SJCRH30 (cell line): ENCODE measurements at regions not wholly inside any gene's neighbourhood (a gene's known extent, or its start where the extent isn't known, plus 50 kb on each side); places are given as distances from the start of the nearest gene placed in this dataset.
"Not testable (repeated sequence)": the region's sequence is repeated elsewhere in the genome, so short reads cannot be mapped to it uniquely, and the experiment has no call there.

Experiments
- DNase-seq, 2 experiments: peaks; one replicate each; pipeline ENCODE4 v3.0.0-alpha.2; 2015 to 2020
- H3K27ac ChIP-seq: fragments of 250-450 bp; sonication (Bioruptor Pico); 2 replicates; pipeline ENCODE4 v1.5.1; 2020; ENCODE audit warnings: mild to moderate bottlenecking, moderate library complexity
- H3K27me3 ChIP-seq: fragments of 250-450 bp; sonication (Bioruptor Pico); 2 replicates; pipeline ENCODE4 v1.5.1; 2020; ENCODE audit warnings: mild to moderate bottlenecking, moderate library complexity
- H3K36me3 ChIP-seq: fragments of 250-450 bp; sonication (Bioruptor Pico); 2 replicates; pipeline ENCODE4 v1.5.1; 2020; ENCODE audit warnings: mild to moderate bottlenecking, moderate library complexity
- H3K4me1 ChIP-seq: fragments of 250-450 bp; sonication (Bioruptor Pico); 2 replicates; pipeline ENCODE4 v1.5.1; 2020; ENCODE audit warnings: mild to moderate bottlenecking, moderate library complexity
- H3K4me3 ChIP-seq: fragments of 250-450 bp; sonication (Bioruptor Pico); 2 replicates; pipeline ENCODE4 v1.5.1; 2020; ENCODE audit warnings: mild to moderate bottlenecking, moderate library complexity
- H3K9me3 ChIP-seq: fragments of 250-450 bp; sonication (Bioruptor Pico); replicated peaks from 2 replicates; pipeline ENCODE4 v1.5.1; 2020; ENCODE audit warnings: mild to moderate bottlenecking, moderate library complexity

DNA sequence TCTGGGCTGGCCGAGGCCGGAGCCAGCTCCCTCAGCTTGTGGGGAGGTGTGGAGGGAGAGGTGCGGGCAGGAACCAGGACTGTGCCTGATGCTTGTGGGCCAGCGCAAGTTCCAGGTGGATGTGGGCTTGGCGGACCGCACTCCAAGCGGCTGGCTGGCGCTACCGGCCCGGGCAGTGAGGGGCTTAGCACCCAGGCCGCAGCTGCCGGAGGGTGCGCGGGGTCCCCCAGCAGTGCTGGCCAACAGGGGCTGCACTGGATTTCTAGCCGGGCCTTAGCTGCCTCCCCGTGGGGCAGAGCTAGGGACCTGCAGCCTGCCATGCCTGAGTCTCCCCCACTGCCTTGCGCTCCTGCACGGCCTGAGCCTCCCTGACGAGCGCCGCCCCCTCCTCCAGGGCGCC, 242.8 kb downstream of the CCSER2 start:
- H3K4me1 ChIP-seq, result no peaks in the 10 kb centered on the region
- H3K4me3 ChIP-seq, result no peak overlapping the region
- H3K27ac ChIP-seq, result no peak overlapping the region
- H3K27me3 ChIP-seq, result no peaks in the 10 kb centered on the region
- no peaks in the 10 kb centered on the region for H3K36me3 ChIP-seq
- H3K9me3 ChIP-seq, result no peaks in the 10 kb centered on the region
- no peak for DNase-seq

DNA sequence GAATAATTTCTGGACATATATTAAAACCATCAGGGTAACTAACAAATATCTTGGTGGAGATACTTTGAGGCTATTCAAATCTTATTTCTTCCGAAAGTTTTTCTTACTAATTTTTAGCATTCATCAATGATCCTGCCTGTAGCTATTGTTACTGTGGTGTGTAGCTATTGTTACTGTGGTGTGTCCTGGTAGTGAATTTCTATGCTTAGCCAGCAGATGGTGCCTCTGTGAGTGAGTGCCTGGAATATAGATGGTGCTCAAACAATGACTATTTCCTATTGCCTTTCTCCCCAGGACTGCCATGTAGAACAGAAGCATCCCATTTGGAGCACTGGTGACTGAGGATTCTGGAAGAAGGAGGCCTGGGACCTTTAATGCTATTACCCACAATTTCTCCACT, 245.7 kb downstream of the CCSER2 start:
- Histone ChIP-seq H3K27me3 (no peaks in the 10 kb centered on the region), H3K4me1 (no peaks in the 10 kb centered on the region), H3K4me3 (no peak overlapping the region), H3K36me3 (no peaks in the 10 kb centered on the region), H3K27ac (no peak overlapping the region), H3K9me3 (no peaks in the 10 kb centered on the region)
- no peak for DNase-seq

DNA sequence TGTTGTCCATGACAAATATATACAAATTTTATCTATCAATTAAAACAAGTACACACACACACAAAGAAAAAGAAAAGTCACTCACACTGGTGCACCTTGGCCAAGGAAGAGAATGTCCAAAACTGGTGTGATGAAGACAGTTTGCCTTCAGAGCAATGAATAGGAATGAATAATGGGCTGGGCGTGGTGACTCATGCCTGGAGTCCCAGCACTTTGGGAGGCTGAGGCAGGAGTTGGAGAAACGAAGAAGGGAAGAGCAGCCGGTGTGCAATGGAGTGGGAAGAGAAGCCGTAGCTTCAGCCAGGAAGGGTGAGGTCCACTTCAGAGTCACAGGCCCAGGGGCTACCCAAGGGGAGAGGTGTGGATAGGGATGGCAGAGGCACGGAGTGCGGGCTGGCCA, 253.6 kb downstream of the CCSER2 start:
- H3K36me3 ChIP-seq, result no peaks in the 10 kb centered on the region

DNA sequence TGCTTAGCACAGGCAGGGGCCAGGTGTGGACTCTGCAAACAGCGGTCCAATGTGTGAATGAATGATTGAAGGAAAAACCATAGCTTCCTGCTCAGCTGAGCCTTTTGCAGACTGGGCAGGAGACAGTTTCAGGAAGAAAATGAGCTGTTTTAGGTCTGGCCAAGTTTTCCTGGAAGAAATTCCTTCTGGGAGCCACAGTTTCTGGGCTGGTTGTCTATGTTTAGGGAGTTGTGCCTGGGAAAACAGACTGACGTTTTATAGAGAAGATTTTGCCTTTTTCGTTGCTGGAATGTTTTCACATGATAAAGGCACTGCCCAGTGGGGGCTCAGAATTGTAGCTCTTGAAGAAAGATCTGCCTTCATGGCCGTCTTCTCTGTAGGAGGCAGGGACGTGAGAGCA, 255.1 kb downstream of the CCSER2 start:
- Histone ChIP-seq H3K36me3 (no peaks in the 10 kb centered on the region), H3K4me1 (no peaks in the 10 kb centered on the region), H3K9me3 (no peaks in the 10 kb centered on the region), H3K27ac (no peak overlapping the region), H3K4me3 (no peak overlapping the region), H3K27me3 (no peaks in the 10 kb centered on the region)
- no peak for DNase-seq

More for the DNA sequence above, 253.6 kb downstream of the CCSER2 start:
- H3K4me1 ChIP-seq, result no peaks in the 10 kb centered on the region
- H3K9me3 ChIP-seq, result no peaks in the 10 kb centered on the region
- DNase-seq, result no peak
- H3K27ac ChIP-seq, result no peak overlapping the region
- no peaks in the 10 kb centered on the region for H3K27me3 ChIP-seq
- H3K4me3 ChIP-seq, result no peak overlapping the region

DNA sequence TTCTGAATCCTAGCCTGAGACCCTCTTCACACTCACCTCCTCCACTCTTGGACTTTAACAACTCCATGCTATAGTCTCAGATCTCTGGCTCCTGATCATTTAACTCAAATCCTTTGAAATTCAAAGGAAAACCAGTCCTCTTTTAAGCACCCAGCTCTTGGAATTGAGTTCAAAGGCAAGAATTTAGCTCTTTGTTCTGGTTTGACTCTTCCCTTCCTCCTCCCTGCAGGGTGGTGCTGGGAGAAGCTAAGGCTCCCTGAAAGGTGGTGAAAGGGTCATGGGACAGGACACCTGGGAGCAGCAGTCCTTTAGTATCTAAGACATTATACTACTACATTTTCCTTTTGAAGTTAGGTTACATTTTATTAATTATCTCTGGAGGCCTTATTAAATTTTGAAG, 259.4 kb downstream of the CCSER2 start:
- Histone ChIP-seq H3K36me3 (no peaks in the 10 kb centered on the region), H3K27me3 (no peaks in the 10 kb centered on the region), H3K27ac (no peak overlapping the region), H3K9me3 (no peaks in the 10 kb centered on the region), H3K4me3 (no peak overlapping the region), H3K4me1 (no peaks in the 10 kb centered on the region)
- DNase-seq, result no peak

DNA sequence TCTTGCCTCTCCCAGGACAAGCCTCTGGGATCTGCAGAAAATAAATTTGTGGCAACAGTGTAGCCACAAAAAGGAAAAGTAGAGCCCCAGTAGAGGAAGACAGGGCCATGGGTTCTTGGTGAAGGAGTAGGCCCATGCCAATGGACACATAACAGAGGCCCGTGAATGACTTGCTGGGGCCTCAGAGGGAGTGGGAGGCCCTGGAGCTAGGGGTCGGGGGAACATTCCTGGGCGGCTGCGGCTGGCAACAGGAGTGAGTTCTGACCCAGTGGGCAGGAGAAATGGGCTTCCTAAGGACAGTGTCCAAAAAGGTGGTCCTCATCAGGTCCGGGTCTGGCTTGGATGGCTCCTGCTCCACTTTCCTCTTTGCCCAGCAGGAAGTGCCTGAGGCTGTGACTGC, 260.0 kb downstream of the CCSER2 start:
- H3K4me3 ChIP-seq, result no peak overlapping the region
- H3K36me3 ChIP-seq, result no peaks in the 10 kb centered on the region
- H3K27ac ChIP-seq, result no peak overlapping the region
- no peak for DNase-seq
- no peaks in the 10 kb centered on the region for H3K27me3 ChIP-seq
- H3K4me1 ChIP-seq, result no peaks in the 10 kb centered on the region
- no peaks in the 10 kb centered on the region for H3K9me3 ChIP-seq

DNA sequence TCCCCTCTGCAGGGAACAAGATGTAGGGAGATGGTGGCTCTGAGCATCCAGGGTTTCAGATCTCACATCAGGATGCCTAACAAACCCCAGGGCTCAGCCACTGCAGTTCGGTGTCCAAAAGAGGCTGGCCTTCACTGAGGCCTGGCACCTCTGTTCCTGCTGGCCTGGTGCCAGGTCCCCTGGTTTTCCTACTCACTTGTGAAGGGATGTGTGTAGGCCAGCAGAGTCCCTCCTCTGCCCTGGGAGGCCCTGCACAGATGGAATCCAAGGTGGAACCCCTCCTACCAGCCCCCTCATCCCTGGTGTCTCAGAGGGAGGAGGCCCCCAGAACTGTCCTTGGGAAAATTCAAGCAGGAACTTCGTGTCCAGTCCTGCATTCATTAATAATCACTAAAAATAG, 260.6 kb downstream of the CCSER2 start:
- Histone ChIP-seq H3K4me1 (no peaks in the 10 kb centered on the region), H3K4me3 (no peak overlapping the region), H3K36me3 (no peaks in the 10 kb centered on the region), H3K27ac (no peak overlapping the region), H3K27me3 (no peaks in the 10 kb centered on the region), H3K9me3 (no peaks in the 10 kb centered on the region)
- DNase-seq, result no peak

DNA sequence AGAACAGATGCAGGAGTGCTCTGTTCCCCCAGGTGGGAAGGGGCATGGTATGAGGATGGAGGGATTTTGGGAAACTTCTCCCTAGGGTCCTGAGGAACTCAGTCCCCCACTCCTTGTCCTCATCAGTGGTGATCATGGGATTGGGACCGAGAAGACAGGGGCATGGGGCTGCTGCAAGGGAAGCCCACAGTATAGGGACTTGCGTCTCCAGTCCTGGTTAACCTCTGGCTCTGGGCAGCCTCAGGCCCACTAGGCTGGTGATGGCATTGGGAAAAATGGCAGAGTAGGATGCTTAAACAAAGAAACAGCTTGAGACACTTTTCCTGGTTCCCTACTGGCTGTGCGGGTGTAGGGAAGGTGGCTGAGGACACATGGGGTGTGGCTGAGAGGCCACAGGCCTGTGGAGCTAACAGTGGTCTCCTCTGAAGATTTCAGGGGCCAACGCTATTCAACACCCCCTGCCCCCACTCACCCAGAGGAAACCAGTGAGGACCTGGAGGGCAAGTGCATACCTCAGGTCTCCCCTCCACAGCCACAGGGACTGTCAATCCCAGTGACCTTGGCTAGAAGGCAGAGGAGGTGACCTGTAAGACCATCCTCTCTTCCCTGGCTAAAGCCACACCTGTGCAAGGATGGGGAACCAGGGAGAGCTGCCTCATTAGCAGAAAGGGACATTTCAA, 261.3 kb downstream of the CCSER2 start:
- DNase-seq, result no peak
- Histone ChIP-seq H3K27ac (no peak overlapping the region), H3K4me3 (no peak overlapping the region), H3K9me3 (no peaks in the 10 kb centered on the region), H3K27me3 (no peaks in the 10 kb centered on the region), H3K4me1 (no peaks in the 10 kb centered on the region), H3K36me3 (no peaks in the 10 kb centered on the region)

DNA sequence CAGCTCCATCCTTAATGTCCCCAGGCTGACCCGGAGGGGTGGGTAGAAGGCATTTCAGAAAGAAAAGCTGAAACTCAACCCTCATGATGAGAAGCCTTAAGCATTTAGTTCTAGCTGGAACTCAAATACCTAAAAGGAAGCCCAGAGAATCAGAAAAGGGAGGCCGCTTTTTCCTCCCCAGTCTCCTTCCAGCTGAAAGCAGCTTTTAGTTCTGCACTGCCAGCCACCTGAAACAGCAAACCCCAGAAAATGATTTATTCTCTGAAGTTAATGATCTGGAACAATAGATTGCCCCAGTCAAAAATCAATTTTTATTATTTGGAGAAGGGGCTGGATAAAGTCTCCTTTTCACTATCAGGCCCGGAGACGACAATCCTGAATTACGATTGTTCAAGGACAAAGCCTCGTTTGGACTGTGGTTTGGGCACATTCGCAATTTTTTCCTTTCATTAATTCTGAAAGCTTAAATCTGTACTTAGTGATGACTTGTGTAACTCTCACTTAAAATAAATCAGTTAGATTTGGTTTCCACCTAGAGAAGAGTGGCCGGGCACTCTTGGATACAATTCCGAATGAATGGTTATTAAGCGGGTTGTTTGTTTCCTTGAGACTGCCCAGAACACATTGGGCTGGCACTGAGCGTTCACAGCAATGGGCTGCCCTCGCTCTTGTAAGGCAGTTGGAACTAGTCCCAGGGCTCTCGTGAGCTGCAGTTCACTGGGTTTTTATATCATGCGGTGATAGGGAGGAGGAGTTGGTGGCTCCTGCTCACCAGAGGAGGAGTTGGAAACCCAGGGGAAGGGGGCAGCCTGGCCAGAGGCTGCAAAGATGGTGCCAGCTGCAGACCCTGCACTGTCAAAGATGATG, 262.2 kb downstream of the CCSER2 start:
- H3K27me3 ChIP-seq, result no peaks in the 10 kb centered on the region
- no peak for DNase-seq
- H3K9me3 ChIP-seq, result no peaks in the 10 kb centered on the region
- no peaks in the 10 kb centered on the region for H3K4me1 ChIP-seq
- no peak overlapping the region for H3K4me3 ChIP-seq
- H3K27ac ChIP-seq, result no peak overlapping the region
- H3K36me3 ChIP-seq, result no peaks in the 10 kb centered on the region

DNA sequence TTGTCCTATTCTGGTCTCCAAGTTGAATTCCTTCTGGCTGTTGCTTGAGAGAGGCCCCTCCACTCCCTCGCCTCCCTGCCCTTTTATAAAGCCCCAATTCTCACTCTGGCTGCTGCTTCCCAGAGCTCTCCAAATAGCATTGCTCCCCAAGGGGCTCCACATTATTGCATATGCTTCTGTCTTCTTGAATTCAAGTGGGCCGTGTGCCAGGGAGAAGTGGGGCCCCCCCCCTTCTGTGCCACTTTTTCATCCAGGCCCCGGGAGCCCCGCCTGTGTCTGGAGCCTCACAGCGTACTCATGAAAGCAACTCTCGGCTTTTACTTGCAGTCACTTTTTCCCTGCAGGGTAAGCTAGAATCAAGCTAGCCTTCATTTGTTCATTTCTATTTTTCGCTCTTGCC, 265.1 kb downstream of the CCSER2 start:
- H3K4me1 ChIP-seq, result no peaks in the 10 kb centered on the region
- no peaks in the 10 kb centered on the region for H3K36me3 ChIP-seq
- no peak overlapping the region for H3K27ac ChIP-seq
- DNase-seq, result no peak
- no peaks in the 10 kb centered on the region for H3K9me3 ChIP-seq
- H3K27me3 ChIP-seq, result no peaks in the 10 kb centered on the region
- no peak overlapping the region for H3K4me3 ChIP-seq

DNA sequence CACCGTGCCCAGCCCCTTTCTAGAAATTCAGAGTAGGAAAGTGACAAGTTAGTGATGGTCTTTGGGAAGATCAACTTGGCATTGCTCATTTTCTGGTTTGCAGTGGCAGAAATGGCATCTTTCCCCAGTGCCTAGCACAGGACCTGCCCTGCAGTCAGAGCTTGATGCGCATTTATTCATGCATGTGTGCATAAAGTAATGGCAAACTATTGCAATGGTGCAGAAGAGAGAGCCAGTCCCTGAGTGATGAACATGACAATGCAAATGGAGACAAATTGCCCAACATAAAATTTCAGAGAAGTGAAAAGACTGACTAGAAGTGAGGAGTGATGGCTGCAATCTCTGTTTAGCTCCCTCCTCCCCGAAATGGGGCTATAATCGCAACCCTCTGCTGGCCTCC, 268.2 kb downstream of the CCSER2 start:
- no peaks in the 10 kb centered on the region for H3K36me3 ChIP-seq
- no peaks in the 10 kb centered on the region for H3K9me3 ChIP-seq
- DNase-seq, result no peak
- H3K27ac ChIP-seq, result no peak overlapping the region
- no peak overlapping the region for H3K4me3 ChIP-seq
- H3K27me3 ChIP-seq, result no peaks in the 10 kb centered on the region
- H3K4me1 ChIP-seq, result no peaks in the 10 kb centered on the region

DNA sequence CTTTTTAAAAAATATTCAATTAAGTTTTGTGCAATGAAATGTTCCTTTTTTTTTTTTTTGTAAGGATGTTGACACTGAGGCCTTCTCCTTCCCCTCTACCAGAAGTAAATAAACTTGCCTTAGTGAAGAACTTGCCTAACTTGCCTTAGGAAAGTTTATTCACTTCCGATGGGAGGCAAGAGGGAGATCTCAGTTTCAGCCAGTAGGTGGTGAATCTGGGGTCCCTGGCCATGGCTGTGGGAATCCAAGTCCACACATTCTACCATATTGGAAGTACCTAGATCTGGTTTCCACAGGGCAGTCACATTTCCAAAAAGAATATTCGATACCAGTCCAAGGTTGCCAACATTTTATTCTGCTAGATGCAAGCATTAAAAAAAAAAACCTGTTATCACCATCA, 270.9 kb downstream of the CCSER2 start:
- no peaks in the 10 kb centered on the region for H3K36me3 ChIP-seq
- H3K4me3 ChIP-seq, result no peak overlapping the region
- no peak overlapping the region for H3K27ac ChIP-seq
- H3K27me3 ChIP-seq, result no peaks in the 10 kb centered on the region
- no peaks in the 10 kb centered on the region for H3K9me3 ChIP-seq
- no peaks in the 10 kb centered on the region for H3K4me1 ChIP-seq
- DNase-seq, result no peak

DNA sequence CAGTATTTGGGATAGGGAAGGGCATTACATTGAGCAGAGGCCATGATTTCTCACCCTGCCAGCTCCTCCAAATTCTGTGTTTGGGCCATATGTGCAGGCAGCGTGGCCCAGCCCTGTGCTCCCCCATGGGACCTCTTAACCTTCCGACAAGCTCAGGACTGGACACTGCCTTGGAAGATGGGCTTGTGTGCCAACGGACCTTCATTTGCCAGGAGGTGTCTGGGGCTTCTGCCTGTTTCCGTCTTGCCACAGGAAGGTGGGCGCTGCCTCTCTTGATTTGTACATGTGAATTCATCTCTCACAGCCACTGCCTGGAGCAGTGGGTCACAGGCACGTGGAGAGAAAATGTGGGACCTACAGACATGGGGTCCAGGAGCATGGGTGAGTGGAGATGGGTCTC, 272.6 kb downstream of the CCSER2 start:
- no peaks in the 10 kb centered on the region for H3K36me3 ChIP-seq
- no peaks in the 10 kb centered on the region for H3K27me3 ChIP-seq
- H3K9me3 ChIP-seq, result no peaks in the 10 kb centered on the region
- no peak overlapping the region for H3K27ac ChIP-seq
- no peak for DNase-seq
- H3K4me1 ChIP-seq, result no peaks in the 10 kb centered on the region
- no peak overlapping the region for H3K4me3 ChIP-seq

DNA sequence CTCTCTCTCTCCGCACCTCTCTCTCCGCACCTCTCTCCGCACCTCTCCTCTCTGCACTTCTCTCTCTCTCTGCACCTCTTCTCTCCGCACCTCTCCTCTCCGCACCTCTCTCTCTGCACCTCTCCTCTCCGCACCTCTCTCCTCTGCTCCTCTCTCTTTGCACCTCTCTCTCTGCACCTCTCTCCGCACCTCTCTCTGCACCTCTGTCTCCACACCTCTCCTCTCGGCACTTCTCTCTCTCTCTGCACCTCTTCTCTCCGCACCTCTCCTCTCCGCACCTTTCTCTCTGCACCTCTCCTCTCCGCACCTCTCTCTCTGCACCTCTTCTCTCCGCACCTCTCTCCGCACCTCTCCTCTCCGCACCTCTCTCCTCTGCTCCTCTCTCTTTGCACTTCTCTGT, 274.2 kb downstream of the CCSER2 start:
- H3K4me3 ChIP-seq, H3K9me3 ChIP-seq, H3K27ac ChIP-seq, H3K36me3 ChIP-seq, H3K4me1 ChIP-seq, H3K27me3 ChIP-seq, DNase-seq: not testable (repeated sequence)

DNA sequence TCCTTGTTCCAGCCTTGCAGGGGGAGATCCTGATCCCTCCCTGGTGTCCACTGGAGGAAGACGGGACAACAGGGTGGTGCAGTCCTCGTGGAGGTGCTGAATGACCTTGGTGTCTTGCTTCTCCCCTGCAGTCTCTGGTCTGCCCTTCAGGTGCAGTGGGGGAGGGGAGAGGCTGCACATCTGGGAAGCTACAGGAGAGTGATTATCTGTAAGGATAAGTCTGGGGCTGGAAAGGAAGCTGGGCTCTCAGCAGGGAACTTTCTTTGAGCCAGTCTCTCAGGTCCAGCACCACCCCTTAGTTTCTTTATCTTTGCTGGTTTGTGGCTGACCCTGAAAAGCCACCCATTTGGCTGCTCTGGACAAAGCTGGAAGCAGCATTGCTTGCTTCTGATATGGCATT, 275.6 kb downstream of the CCSER2 start:
- H3K4me3 ChIP-seq, result no peak overlapping the region
- no peak for DNase-seq
- no peaks in the 10 kb centered on the region for H3K27me3 ChIP-seq
- no peak overlapping the region for H3K27ac ChIP-seq
- no peaks in the 10 kb centered on the region for H3K36me3 ChIP-seq
- no peaks in the 10 kb centered on the region for H3K9me3 ChIP-seq
- H3K4me1 ChIP-seq, result peaks cover 5% of the 10 kb centered on the region; the same call in 1 of the 2 replicates

DNA sequence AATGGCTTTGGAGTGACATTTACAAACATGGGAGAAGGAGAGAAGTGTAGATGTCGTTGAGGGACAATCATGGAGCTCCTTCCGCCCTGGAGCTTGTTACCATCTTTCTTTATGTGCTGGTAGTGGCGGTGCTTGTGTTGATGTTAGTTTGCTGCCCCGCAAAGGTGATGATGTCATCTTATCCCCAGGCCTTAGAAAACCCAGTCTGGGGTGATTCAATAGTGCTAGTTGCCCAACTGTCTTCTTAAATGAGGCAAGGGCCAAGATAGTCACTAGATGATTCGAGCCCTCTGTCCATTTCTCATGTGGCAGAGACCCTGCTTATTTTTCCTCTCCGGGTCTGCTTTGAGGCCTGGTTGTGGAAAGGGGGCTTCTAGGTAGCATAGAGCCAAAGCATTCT, 277.4 kb downstream of the CCSER2 start:
- Histone ChIP-seq H3K4me3 (no peak overlapping the region), H3K4me1 (peaks cover 5% of the 10 kb centered on the region; the same call in 1 of the 2 replicates), H3K27me3 (no peaks in the 10 kb centered on the region), H3K9me3 (no peaks in the 10 kb centered on the region), H3K36me3 (no peaks in the 10 kb centered on the region), H3K27ac (no peak overlapping the region)
- DNase-seq, result no peak
